Activated naive CD8-positive, alpha-beta T cell (primary cell): ENCODE measurements at regions not wholly inside any gene's neighbourhood (a gene's known extent, or its start where the extent isn't known, plus 50 kb on each side); places are given as distances from the start of the nearest gene placed in this dataset.

Experiments used
- H3K27ac Mint-ChIP-seq: one replicate; pipeline ENCODE4 v1.8.0; 2021; ENCODE audit warnings: mixed read lengths
- H3K27me3 Mint-ChIP-seq: one replicate; pipeline ENCODE4 v1.8.0; 2021; ENCODE audit warnings: mixed read lengths
- H3K36me3 Mint-ChIP-seq: one replicate; pipeline ENCODE4 v1.8.0; 2021; ENCODE audit warnings: mixed read lengths
- H3K4me1 Mint-ChIP-seq: one replicate; pipeline ENCODE4 v1.8.0; 2021; ENCODE audit warnings: low read depth, mixed read lengths
- H3K4me3 Mint-ChIP-seq: one replicate; pipeline ENCODE4 v1.8.0; 2021; ENCODE audit warnings: mild to moderate bottlenecking, mixed read lengths
- H3K9me3 Mint-ChIP-seq: one replicate; pipeline ENCODE4 v1.8.0; 2021; ENCODE audit warnings: low read depth, mixed read lengths

GRCh38 chrX:69018416-69019072 lies 146.7 kb downstream of the PJA1 start:
- H3K36me3 Mint-ChIP-seq, result no peaks in the 10 kb centered on the region
- H3K4me1 Mint-ChIP-seq, result no peaks in the 10 kb centered on the region
- no peak overlapping the region for H3K27ac Mint-ChIP-seq
- H3K4me3 Mint-ChIP-seq, result no peak overlapping the region
- H3K9me3 Mint-ChIP-seq, result no peaks in the 10 kb centered on the region
- H3K27me3 Mint-ChIP-seq, result no peaks in the 10 kb centered on the region

- Mint-ChIP-seq H3K4me1 (no peaks in the 10 kb centered on the region), H3K27ac (no peak overlapping the region), H3K9me3 (no peaks in the 10 kb centered on the region), H3K27me3 (no peaks in the 10 kb centered on the region), H3K4me3 (no peak overlapping the region), H3K36me3 (no peaks in the 10 kb centered on the region)
Observed at GRCh38 chrX:69016293-69016941, 148.8 kb downstream of the PJA1 start.

- Mint-ChIP-seq H3K36me3 (no peaks in the 10 kb centered on the region), H3K9me3 (no peaks in the 10 kb centered on the region), H3K4me1 (no peaks in the 10 kb centered on the region)
Observed at GRCh38 chrX:69015564-69016292, 149.5 kb downstream of the PJA1 start.

GRCh38 chrX:69015156-69015555 lies 150.1 kb downstream of the PJA1 start:
- no peaks in the 10 kb centered on the region for H3K4me1 Mint-ChIP-seq
- no peak overlapping the region for H3K4me3 Mint-ChIP-seq
- H3K9me3 Mint-ChIP-seq, result no peaks in the 10 kb centered on the region
- no peak overlapping the region for H3K27ac Mint-ChIP-seq
- H3K27me3 Mint-ChIP-seq, result no peaks in the 10 kb centered on the region
- H3K36me3 Mint-ChIP-seq, result no peaks in the 10 kb centered on the region

More at GRCh38 chrX:69015564-69016292, 149.5 kb downstream of the PJA1 start:
- no peak overlapping the region for H3K4me3 Mint-ChIP-seq
- H3K27ac Mint-ChIP-seq, result no peak overlapping the region
- H3K27me3 Mint-ChIP-seq, result no peaks in the 10 kb centered on the region

- Mint-ChIP-seq H3K4me3 (no peak overlapping the region), H3K9me3 (no peaks in the 10 kb centered on the region), H3K36me3 (no peaks in the 10 kb centered on the region), H3K4me1 (no peaks in the 10 kb centered on the region), H3K27me3 (no peaks in the 10 kb centered on the region), H3K27ac (no peak overlapping the region)
Observed at GRCh38 chrX:69014200-69014599, 151.1 kb downstream of the PJA1 start.

- Mint-ChIP-seq H3K36me3 (no peaks in the 10 kb centered on the region), H3K4me3 (no peak overlapping the region), H3K27me3 (no peaks in the 10 kb centered on the region), H3K4me1 (no peaks in the 10 kb centered on the region), H3K27ac (no peak overlapping the region), H3K9me3 (peaks cover 4% of the 10 kb centered on the region)
Observed at GRCh38 chrX:69010339-69010738, 154.9 kb downstream of the PJA1 start.

GRCh38 chrX:69000877-69001276 lies 164.4 kb downstream of the PJA1 start:
- Mint-ChIP-seq H3K4me1 (no peaks in the 10 kb centered on the region), H3K27me3 (no peaks in the 10 kb centered on the region), H3K27ac (no peak overlapping the region), H3K36me3 (no peaks in the 10 kb centered on the region), H3K4me3 (no peak overlapping the region), H3K9me3 (peaks cover 4% of the 10 kb centered on the region)

- Mint-ChIP-seq H3K4me3 (no peak overlapping the region), H3K9me3 (no peaks in the 10 kb centered on the region), H3K4me1 (no peaks in the 10 kb centered on the region), H3K36me3 (no peaks in the 10 kb centered on the region), H3K27me3 (no peaks in the 10 kb centered on the region), H3K27ac (no peak overlapping the region)
Observed at GRCh38 chrX:68999931-69000330, 165.3 kb downstream of the PJA1 start.

GRCh38 chrX:68999356-68999755 lies 165.9 kb downstream of the PJA1 start:
- no peaks in the 10 kb centered on the region for H3K4me1 Mint-ChIP-seq
- no peaks in the 10 kb centered on the region for H3K27me3 Mint-ChIP-seq
- no peak overlapping the region for H3K27ac Mint-ChIP-seq
- H3K36me3 Mint-ChIP-seq, result no peaks in the 10 kb centered on the region
- H3K9me3 Mint-ChIP-seq, result no peaks in the 10 kb centered on the region
- no peak overlapping the region for H3K4me3 Mint-ChIP-seq

GRCh38 chrX:68998716-68999115 lies 166.5 kb downstream of the PJA1 start:
- no peaks in the 10 kb centered on the region for H3K27me3 Mint-ChIP-seq
- no peaks in the 10 kb centered on the region for H3K36me3 Mint-ChIP-seq
- no peaks in the 10 kb centered on the region for H3K4me1 Mint-ChIP-seq
- H3K27ac Mint-ChIP-seq, result no peak overlapping the region
- no peaks in the 10 kb centered on the region for H3K9me3 Mint-ChIP-seq
- H3K4me3 Mint-ChIP-seq, result no peak overlapping the region

GRCh38 chrX:68997911-68998310 lies 167.3 kb downstream of the PJA1 start:
- H3K27ac Mint-ChIP-seq, result no peak overlapping the region
- no peaks in the 10 kb centered on the region for H3K4me1 Mint-ChIP-seq
- no peaks in the 10 kb centered on the region for H3K36me3 Mint-ChIP-seq
- no peaks in the 10 kb centered on the region for H3K9me3 Mint-ChIP-seq
- no peak overlapping the region for H3K4me3 Mint-ChIP-seq
- H3K27me3 Mint-ChIP-seq, result no peaks in the 10 kb centered on the region

- Mint-ChIP-seq H3K9me3 (no peaks in the 10 kb centered on the region), H3K27me3 (no peaks in the 10 kb centered on the region), H3K4me1 (no peaks in the 10 kb centered on the region), H3K36me3 (no peaks in the 10 kb centered on the region), H3K4me3 (no peak overlapping the region), H3K27ac (no peak overlapping the region)
Observed at GRCh38 chrX:68997511-68997910, 167.7 kb downstream of the PJA1 start.

- Mint-ChIP-seq H3K9me3 (no peaks in the 10 kb centered on the region), H3K36me3 (no peaks in the 10 kb centered on the region)
Observed at GRCh38 chrX:68995780-68996551, 167.1 kb downstream of the EFNB1 start.

GRCh38 chrX:68995386-68995779 lies 166.6 kb downstream of the EFNB1 start:
- no peak overlapping the region for H3K27ac Mint-ChIP-seq
- H3K9me3 Mint-ChIP-seq, result no peaks in the 10 kb centered on the region
- no peaks in the 10 kb centered on the region for H3K27me3 Mint-ChIP-seq
- H3K4me3 Mint-ChIP-seq, result no peak overlapping the region
- H3K4me1 Mint-ChIP-seq, result no peaks in the 10 kb centered on the region
- no peaks in the 10 kb centered on the region for H3K36me3 Mint-ChIP-seq

More at GRCh38 chrX:68995780-68996551, 167.1 kb downstream of the EFNB1 start:
- no peak overlapping the region for H3K4me3 Mint-ChIP-seq
- H3K27me3 Mint-ChIP-seq, result no peaks in the 10 kb centered on the region
- H3K27ac Mint-ChIP-seq, result no peak overlapping the region
- no peaks in the 10 kb centered on the region for H3K4me1 Mint-ChIP-seq

- Mint-ChIP-seq H3K36me3 (no peaks in the 10 kb centered on the region), H3K4me3 (no peak overlapping the region), H3K9me3 (no peaks in the 10 kb centered on the region)
Observed at GRCh38 chrX:68994891-68995255, 166.1 kb downstream of the EFNB1 start.

More at GRCh38 chrX:68994891-68995255, 166.1 kb downstream of the EFNB1 start:
- Mint-ChIP-seq H3K4me1 (no peaks in the 10 kb centered on the region), H3K27ac (no peak overlapping the region), H3K27me3 (no peaks in the 10 kb centered on the region)
